ENCODE measurements at regions not wholly inside any gene's neighbourhood (a gene's known extent, or its start where the extent isn't known, plus 50 kb on each side); places are given as distances from the start of the nearest gene placed in this dataset.

GRCh38 chr2:67689651-67690050 lies 292.5 kb downstream of the ETAA1 start:
- no peak for DNase-seq
- TF ChIP-seq CTCF (IDR thresholded peaks at IDR 0.05), result no peak
- TF ChIP-seq POLR2A (IDR thresholded peaks at IDR 0.05), result no peak

GRCh38 chr2:67694445-67694844 lies 297.3 kb downstream of the ETAA1 start:
- Histone ChIP-seq H3K27ac (no peak overlapping the region), H3K27me3 (no peaks in the 10 kb centered on the region), H3K4me1 (no peaks in the 10 kb centered on the region), H3K9me3 (no peaks in the 10 kb centered on the region), H3K4me3 (no peak overlapping the region), H3K36me3 (no peaks in the 10 kb centered on the region)
- TF ChIP-seq POLR2A (IDR thresholded peaks at IDR 0.05) (no peak), CTCF (IDR thresholded peaks at IDR 0.05) (no peak)
- DNase-seq, result no peak

More at GRCh38 chr2:67689651-67690050, 292.5 kb downstream of the ETAA1 start:
- H3K27me3 ChIP-seq, result no peaks in the 10 kb centered on the region
- no peak overlapping the region for H3K4me3 ChIP-seq
- no peaks in the 10 kb centered on the region for H3K36me3 ChIP-seq
- H3K4me1 ChIP-seq, result no peaks in the 10 kb centered on the region
- H3K27ac ChIP-seq, result no peak overlapping the region
- H3K9me3 ChIP-seq, result no peaks in the 10 kb centered on the region

- no peaks in the 10 kb centered on the region for H3K36me3 ChIP-seq
- no peaks in the 10 kb centered on the region for H3K9me3 ChIP-seq
- H3K27me3 ChIP-seq, result no peaks in the 10 kb centered on the region
- H3K4me1 ChIP-seq, result no peaks in the 10 kb centered on the region
- TF ChIP-seq POLR2A (IDR thresholded peaks at IDR 0.05), result no peak
- no peak for TF ChIP-seq CTCF (IDR thresholded peaks at IDR 0.05)
- no peak overlapping the region for H3K27ac ChIP-seq
- no peak for DNase-seq
- no peak overlapping the region for H3K4me3 ChIP-seq
These were observed 303.9 kb downstream of the ETAA1 start for GRCh38 chr2:67701011-67701410.

GRCh38 chr2:67702284-67702683 lies 305.2 kb downstream of the ETAA1 start:
- Histone ChIP-seq H3K27me3 (no peaks in the 10 kb centered on the region), H3K27ac (no peak overlapping the region), H3K4me3 (no peak overlapping the region), H3K9me3 (no peaks in the 10 kb centered on the region), H3K4me1 (no peaks in the 10 kb centered on the region), H3K36me3 (no peaks in the 10 kb centered on the region)
- no peak for DNase-seq
- TF ChIP-seq CTCF (IDR thresholded peaks at IDR 0.05), result no peak
- no peak for TF ChIP-seq POLR2A (IDR thresholded peaks at IDR 0.05)

- DNase-seq, result no peak
- Histone ChIP-seq H3K36me3 (no peaks in the 10 kb centered on the region), H3K4me3 (no peak overlapping the region), H3K27me3 (no peaks in the 10 kb centered on the region), H3K4me1 (no peaks in the 10 kb centered on the region), H3K27ac (no peak overlapping the region), H3K9me3 (no peaks in the 10 kb centered on the region)
- TF ChIP-seq CTCF (IDR thresholded peaks at IDR 0.05) (no peak), POLR2A (IDR thresholded peaks at IDR 0.05) (no peak)
These were observed 305.8 kb downstream of the ETAA1 start for GRCh38 chr2:67702937-67703336.

GRCh38 chr2:67706082-67706481 lies 308.9 kb downstream of the ETAA1 start:
- TF ChIP-seq CTCF (IDR thresholded peaks at IDR 0.05) (no peak), POLR2A (IDR thresholded peaks at IDR 0.05) (no peak)
- no peaks in the 10 kb centered on the region for H3K36me3 ChIP-seq
- H3K9me3 ChIP-seq, result no peaks in the 10 kb centered on the region
- no peaks in the 10 kb centered on the region for H3K27me3 ChIP-seq
- no peak overlapping the region for H3K4me3 ChIP-seq
- no peak for DNase-seq
- no peak overlapping the region for H3K27ac ChIP-seq
- no peaks in the 10 kb centered on the region for H3K4me1 ChIP-seq
